NCI-H2196 (cell line): ENCODE measurements at regions not wholly inside any gene's neighbourhood (a gene's known extent, or its start where the extent isn't known, plus 50 kb on each side); places are given as distances from the start of the nearest gene placed in this dataset.
A peak's percentile ranks its signal among the peaks of the same experiment; 100 is the strongest.

Source experiments
- DNase-seq: peaks from one replicate; lab custom pipeline; 2025; ENCODE audit not compliant: unreplicated experiment; lab: John Stamatoyannopoulos, UW

DNA sequence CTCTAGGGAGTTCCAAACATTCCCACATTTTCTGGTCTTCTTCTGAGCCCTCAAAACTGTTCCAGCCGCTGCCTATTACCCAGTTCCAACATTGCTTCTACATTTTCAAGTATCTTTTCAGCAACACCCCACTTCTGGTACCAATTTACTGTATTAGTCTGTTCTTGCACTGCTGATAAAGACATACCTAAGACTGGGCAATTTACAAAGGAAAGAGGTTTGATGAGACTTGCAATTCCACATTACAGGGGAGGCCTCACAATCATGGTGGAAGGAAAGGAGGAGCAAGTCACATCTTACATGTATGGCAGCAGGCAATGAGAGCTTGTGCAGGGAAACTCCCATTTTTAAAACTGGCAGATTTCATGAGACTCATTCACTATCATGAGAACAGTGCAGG lies 629.1 kb upstream of the NR2F2 start:
- no peak for DNase-seq

DNA sequence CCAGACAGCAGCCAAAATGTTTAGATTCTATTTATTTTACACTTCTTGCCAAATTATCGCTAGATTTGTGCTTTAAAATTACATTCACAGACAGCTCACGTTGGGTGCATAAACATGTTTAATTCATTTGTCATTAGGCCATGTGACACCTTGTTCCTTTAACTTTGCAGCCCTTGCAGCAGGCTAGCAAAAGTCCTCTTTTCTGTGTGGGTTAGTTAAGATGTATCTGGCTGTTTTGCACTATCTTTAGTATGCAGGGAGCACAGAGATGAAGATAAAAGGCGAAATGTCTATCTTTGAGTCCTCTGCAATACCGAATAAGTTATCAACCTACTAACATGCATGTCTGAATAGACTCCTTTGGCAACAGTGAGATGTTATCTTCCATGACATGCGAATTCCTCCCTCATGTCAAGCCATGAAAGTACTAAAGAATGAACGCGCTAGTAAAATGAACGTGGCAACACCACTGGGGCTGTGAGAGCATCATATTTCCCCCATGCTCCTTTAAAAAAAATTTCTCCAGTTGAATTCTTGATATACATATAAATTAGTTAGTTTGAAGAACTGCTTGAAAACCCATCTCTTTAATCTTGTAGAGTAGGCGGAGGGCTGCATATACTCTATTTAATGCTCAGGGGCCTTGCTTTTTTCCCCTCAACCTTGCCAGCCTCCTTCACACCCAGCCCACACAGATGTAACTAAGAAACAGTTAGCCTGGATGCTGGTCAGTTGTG lies 620.4 kb upstream of the NR2F2 start:
- no peak for DNase-seq

DNA sequence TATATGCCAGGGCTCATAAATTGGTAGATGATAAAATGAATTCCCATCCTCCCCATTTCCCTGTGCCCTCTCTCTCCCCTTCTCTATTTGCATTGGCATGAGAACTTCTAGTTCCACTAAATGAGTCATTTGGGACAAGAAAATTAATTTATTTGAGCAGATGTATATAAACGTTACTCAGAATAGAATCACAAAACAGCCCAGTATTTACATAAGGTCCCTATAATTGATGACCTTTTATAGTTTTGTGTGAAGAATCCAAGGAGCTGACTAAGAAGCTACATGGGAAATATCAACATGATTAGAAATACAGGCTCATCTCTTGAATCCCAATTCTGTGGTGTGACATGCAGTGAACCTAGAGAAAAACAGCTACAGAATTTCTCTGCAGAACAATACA lies 617.7 kb upstream of the NR2F2 start:
- no peak for DNase-seq

DNA sequence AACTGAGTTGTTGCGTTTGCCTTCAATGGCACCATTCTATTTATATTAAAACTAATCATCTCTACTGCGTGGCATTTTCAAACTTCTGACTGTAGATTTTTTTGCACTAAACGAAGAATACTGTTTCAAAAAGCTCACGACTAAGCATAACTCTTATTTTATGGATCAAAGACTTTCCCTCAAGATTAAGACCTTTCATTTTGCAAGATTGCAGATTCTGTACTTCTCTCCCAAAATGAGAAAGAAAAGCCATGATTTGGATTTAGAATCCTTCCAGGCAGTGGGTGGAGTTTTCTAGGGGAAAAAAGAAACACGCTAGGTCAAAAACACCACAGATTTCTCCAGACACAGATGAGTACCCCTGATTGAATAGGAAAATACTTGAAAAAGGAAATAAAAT lies 617.2 kb upstream of the NR2F2 start:
- no peak for DNase-seq

DNA sequence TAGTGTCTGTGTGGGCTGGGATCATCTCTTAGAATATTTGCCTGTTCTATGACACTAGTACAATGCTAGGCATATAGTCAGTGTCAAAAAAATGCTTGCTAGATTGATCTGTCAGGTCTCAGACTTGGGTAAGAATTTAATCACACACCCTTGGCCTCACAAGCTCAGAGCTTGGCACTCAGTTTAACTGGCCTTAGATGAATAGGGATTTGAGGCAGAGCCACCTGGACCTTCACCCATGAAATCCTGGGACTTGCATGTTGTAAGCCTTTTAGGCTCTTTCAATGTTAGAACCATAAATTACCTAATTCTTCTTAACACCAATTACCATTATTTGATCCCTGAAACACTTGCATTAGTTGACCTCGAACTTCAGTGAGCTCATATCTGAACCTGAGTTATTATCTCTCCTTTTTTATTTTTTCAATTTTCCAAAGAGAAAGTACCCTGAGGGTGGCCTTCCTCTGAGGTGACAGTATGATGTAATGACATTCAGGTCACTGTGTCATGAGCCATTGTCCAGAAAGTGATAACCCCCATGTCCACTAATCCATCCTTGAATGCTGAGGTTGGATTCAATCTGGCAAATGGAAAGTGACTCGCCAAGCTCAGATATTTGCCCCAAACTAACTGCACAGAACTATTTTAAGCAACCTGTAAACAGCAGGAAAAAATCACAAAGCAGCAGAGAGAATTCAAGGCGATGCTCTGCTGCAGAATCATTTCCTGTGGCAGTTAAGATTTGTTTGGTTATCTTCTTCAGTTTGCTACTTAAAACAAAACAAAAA lies 615.2 kb upstream of the NR2F2 start:
- no peak for DNase-seq

DNA sequence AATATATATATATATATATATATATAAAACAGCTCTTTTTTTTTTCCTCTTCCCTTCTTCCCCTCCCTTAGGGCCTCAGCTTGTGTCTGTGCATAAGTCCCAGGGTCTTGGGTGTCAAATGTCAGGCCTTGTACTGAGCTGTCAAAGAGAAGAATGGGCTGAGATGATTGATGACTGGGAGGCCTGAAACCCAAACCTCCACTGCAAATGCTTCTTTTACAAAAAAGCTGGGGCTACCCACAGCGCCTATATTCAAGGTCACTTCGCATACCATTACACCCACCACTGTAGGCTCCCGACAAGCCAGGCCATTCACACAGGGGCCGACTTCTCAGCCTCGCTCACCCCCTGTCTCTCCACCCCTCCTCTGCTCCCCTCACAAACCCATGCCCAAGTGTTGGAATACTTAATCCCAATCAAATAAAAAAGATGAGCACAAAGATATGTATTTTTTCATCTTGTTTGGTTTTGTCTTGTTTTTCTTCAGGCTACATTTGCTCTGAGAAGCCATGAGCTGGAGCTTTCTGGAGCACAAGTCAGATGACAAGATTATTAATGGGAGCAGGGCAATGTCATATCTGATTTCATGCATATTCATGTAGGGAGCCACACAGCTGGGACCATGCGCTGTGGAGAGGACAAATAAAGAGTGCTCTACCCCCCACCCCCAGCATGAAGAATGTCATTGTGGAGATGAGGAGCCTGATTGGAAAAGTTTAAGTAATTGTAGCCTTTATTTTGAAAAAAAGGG lies 614.4 kb upstream of the NR2F2 start:
- no peak for DNase-seq

DNA sequence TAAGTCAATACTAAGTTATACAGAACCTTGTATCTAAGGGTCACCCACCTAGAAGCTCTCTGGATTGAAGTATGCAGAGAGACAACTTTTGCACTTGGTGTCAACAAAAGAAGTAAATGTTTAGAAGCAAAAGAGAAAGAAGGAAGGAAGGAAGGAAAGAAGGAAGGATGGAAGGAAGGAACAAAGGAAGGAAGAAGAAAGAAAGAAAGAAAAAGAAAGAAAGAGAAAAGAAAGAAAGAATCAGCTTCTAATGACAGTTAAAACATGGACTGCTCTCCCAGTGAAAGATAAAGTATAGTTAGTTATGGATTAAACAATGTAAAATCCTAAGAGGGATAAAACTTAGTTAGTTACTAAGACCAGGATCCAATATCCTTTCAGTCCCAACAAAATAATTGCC lies 613.8 kb upstream of the NR2F2 start:
- no peak for DNase-seq

DNA sequence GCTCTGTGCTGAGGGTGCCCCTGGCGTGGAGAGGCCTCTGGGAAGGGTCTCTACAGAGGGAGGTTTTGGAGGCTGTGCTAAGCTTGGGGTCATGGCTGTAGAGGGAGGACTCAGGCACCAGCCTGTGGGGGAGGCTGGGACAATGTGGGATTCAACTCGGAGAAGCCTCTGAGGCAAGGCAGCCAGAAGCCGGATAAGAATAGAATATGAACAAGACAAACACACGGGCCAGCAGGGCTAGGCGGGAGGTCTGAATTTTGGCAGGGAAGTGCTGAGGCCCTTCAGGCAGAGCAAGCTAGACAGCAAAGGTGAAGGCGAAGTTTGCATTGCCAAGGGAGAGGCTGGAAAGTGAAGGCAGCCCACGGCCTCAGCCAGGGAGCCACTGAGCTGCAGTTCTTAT lies 612.1 kb upstream of the NR2F2 start:
- DNase-seq, result no peak

DNA sequence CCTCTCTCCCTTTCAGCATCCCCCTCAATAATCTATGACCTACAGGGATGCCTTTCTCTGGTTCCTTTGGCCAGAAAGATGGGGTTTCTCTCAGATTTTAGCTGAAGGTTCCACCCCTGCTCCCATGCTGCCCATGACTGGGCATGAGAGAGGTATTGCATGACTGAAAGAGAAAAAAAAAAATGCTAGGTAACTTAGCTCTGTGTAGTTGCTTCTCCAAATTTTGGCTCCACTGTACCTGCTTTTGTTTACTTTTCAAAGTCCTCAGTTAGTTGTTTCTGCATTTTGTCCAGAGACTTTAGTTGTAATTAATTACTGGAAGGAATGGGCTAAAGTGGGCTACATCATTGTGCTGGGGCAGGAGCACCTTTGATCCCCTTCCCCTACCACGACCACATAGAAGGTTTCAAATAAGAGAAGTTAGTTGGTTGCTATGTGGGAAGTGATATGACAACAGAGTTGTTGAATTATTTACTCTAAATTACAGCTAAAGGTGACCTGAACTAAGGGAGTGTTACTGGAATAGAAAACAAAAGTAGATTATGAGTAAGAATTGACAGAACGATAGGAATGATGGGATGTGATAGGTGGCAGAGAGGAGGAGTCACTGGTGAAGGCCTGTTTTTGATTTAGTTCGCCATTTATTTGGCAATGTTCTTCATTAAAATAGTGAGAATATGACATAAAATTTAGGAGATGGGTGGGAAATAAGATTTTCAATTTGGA lies 605.4 kb upstream of the NR2F2 start:
- no peak for DNase-seq

DNA sequence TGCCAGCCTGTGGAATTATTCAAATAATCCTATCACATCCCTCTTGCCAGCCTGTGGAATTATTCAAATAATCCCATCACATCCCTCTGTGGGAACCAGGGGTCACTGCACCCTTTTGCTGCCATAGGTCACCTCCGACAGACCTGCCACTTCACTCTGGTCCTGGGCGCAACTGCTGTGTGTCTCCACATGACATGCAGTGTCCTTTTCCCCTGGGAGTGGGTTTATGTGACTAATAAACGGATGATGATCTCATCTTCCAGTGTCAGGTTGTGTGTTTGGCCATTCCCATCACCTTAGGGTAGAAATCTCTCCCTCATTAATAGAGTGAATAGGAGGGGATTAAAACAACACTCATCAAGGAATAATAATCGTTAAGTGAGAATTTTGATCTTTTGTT lies 603.6 kb upstream of the NR2F2 start:
- DNase-seq, result no peak

DNA sequence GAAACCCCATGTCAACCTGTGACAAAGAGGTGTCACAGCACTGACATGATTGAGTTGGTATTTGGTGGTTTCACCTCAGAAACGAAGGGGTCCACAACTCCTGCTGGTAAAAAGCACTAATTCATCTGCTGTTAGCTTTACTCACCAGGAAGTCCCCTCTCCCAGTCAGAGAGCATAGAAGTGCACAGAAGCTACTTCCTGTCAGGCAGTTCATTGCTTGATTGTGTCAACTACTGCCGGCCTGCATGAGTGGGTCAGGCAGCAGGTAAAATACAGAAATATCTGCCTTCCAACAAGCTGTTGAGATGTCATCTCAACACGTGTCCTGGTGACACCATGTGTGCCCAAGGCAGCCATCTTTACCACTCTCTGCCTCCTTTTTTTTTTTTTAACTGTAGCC lies 596.6 kb upstream of the NR2F2 start:
- no peak for DNase-seq

DNA sequence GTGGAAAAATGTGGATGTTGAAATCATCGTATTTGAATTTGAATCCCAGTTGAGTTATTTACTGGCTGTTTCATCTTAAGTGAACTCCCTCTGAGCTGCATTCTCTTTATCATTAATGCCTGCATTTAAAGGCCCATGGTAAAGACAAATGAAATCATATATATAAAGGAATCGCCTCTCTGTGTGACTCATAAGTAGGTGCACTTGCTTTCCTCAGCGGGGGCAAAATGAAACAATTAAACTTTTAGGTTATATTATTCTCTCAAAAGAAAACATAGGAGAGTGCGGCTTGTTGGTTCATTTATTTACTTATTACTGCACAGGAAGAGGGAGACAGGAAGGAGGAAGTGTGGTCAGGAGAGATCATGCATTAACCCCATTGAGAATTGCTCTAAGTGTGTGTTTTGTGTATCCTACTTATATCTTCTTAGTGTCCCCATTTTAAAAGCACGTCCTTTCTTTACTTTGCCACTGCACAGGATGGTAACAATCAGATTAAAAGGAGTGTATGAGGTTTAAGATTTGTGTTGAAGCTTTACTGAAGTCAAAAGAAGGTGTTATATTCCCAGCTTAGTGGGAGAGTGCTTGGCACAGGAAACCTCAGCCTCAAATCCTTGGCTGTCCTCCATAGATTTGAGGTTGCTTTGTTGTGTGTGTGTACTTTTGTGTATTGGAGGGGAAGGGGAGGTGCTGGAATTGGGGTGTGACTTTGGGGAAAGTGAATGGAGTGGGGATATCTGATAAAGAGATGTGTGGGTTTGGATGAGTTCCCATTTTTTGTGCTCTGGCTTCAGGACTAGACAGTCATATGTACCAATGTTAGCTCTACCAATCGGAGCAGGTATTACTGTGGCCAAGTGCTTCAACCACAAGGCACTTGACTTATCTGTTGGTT lies 595.8 kb upstream of the NR2F2 start:
- peak; percentile 26 for DNase-seq

DNA sequence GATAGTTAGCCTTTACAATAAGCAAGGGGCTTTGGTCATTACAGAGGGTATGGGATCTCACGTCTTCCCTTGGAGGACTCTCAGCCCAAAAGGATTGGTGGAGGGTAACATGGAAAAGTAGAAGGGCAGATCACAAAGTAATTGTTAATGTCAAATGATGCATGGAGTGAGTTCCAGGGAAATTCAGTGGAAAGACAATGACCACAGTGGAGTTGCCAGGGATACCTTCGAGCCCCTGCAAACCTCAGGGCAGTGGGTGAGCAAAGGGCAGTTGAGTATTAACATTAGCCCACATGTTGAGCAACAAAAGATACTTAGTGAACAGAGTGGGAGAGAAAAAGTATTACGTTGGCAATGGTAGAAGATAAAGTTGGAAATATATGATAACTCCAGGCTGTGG lies 593.4 kb upstream of the NR2F2 start:
- no peak for DNase-seq

DNA sequence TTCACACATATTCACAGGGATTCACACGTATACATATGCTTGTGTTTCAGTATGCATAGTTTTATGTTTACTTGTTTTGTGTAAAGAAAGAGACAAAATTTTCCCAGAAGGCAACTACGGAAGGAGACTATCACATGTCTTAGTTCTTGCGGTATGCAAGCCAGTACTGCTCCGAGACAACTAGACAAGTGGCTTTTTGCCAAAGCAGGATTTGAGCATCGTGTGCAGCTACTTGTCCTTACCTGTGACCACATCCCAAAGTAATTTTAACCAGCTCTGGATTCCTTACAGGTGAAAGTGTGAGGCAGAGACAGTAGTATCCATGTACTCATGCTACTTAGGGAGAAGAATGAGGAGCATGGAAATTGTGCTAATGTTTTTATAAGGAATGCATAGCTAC lies 591.4 kb upstream of the NR2F2 start:
- no peak for DNase-seq

DNA sequence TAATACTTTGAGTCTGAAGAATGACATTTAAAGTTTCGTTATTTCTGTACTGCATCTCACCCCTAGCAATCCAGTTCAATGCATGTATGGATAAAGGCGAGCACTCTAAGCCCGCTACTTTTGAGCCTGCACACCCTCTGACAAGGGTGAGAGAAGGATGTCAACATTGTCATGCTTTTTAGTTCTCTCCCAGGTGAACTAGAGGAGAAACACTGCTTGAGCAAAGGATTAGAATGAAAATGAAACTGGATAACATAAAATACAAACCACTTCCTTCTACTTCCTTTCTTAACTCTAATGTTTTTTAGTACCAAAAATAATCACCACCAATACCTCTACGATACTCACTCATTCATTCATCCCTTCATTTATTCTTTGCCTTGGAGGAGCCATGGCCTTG lies 588.7 kb upstream of the NR2F2 start:
- DNase-seq, result no peak

DNA sequence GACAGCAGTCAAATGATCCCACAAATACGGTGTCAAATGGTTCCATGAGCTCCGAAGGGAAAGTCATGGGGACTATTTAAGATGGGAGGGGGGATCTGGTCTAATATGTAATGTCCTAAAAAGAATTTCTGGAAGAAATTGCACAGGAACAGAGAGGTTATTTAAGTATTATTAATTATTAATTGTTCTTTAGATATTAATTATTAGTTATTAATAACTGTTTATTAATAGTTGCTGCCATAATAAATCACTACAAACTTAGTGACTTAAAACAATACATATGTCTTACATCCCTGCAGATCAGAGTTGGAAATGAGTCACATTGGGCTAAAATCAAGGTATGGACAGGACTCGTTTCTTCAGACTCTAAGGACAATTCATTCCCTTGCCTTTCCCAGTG lies 588.2 kb upstream of the NR2F2 start:
- no peak for DNase-seq

DNA sequence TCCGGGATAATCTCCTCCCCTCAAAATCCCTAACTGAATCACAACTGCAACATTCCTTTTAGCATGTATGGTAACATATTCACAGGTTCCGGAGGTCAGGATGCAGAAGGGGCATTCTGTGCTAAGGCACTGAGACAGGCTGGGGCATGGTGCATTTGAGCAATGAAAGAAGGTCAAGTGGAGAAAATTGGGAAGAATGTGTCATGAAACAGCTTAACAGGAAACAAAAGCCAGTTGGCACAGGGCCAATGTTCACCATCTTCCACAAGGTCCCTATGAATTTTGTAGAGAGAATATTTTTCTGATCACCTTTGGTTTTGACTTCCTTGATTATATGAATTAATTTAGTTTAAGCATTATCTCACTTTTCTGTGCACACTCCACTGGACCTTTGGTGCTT lies 587.7 kb upstream of the NR2F2 start:
- peak; percentile 19 for DNase-seq

DNA sequence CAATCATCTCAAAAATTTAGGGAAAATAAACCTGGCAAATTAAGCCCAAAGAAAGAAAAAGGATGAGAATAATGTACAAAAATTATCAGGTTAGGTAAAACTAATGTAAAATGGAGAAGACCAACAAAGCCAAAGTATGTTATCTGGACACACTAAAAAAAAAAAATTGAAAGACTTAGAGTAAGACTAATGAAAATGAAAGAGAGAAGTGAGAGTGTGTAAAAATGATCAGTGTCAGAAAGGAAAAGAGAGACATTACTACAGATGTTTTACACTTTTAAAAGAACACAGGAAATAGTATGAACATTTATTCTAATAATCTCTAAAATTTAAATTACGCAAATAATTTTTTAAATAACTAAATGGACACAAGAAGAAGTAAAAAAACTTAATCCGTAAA lies 573.3 kb upstream of the NR2F2 start:
- DNase-seq, result no peak

DNA sequence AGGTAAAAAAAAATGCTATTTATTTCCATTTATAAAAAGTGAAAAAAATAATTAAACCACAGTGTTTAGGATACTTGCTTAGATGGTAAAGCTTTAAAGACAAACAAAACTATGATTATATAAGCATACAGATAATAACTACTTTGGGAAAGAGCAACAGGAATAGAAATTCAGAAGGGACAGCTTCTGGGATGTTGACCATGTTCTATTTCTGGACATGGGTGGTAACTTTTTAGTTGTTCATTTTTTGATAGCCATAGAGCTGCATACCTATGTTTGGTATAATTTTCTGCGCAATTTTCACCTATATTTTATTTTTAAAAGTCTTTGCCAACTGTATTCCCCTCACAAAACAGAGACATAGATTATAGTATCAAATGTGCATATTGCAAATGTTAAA lies 572.0 kb upstream of the NR2F2 start:
- no peak for DNase-seq

DNA sequence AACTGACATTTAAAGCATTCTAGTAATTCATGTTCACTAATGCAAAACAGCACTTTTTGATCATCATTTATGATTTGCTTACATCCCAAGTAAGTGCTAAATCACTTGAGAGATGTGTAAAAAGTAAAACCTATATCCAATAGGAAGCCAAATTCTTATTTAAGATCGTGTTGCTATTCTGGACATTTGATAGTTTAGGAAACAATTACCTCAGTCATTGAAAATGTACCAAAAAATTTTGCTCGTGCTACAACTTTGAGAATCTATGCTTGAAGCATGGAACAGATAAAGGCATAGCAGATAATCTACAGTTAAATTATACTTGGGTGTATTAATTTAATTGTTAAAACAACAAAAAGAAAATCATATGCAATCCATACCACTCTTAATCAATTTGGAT lies 571.6 kb upstream of the NR2F2 start:
- no peak for DNase-seq
